ENCODE measurements at regions not wholly inside any gene's neighbourhood (a gene's known extent, or its start where the extent isn't known, plus 50 kb on each side); places are given as distances from the start of the nearest gene placed in this dataset.

DNA sequence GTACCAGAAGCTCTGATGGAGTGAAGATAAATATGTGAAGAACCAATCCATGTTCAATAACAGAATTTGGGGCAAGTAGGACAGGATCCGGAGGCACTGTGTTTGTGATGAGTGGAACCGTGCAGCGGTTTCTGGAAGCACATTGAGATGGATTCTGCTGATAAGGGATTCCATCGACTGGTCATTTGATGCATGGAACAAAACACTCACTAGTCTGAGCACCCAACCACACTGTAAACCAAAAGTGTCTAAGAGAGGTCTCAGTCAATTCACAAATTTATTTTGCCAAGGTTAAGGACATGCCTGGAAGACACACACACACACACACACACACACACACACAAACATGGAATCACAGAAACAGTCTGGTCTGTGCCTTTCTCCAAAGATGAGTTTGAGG, 459.5 kb downstream of the FBXO15 start:
- DNase-seq (ENCODE audit: low read depth, low spot score) (no peak), ATAC-seq (no peak)
- Histone ChIP-seq H3K9me2 (ENCODE audit: insufficient read depth) (no peaks in the 10 kb centered on the region), H3K4me2 (ENCODE audit: low read length) (no peak overlapping the region), H3K4me3 (replicated peaks in 1 of 2; ENCODE audit: low read depth in 1 of 2, low read length in 2 of 2) (no peak overlapping the region), H3K79me2 (ENCODE audit: insufficient read depth, low read length) (no peaks in the 10 kb centered on the region), H3K27ac (ENCODE audit: low read depth, low read length) (no peak overlapping the region), H2AFZ (ENCODE audit: low read depth, low read length, poor library complexity, severe bottlenecking) (no peak overlapping the region), H3K36me3 (ENCODE audit: control insufficient read depth in 1 of 2, insufficient read depth in 2 of 2, low read length in 2 of 2) (no peaks in the 10 kb centered on the region), H4K20me1 (ENCODE audit: insufficient read depth) (no peaks in the 10 kb centered on the region), H3K27me3 (ENCODE audit: insufficient read depth, low read length) (no peaks in the 10 kb centered on the region), H3K9ac (ENCODE audit: low read length) (no peak overlapping the region), H3K9me3 (ENCODE audit: control insufficient read depth in 1 of 2, insufficient read depth in 1 of 2, low read depth in 1 of 2, low read length in 2 of 2) (peaks cover 4 to 25% of the 10 kb centered on the region in 2 experiments; a peak in 2 of 4 replicates), H3K4me1 (ENCODE audit: control insufficient read depth in 1 of 2, insufficient read depth in 2 of 2, low read length in 2 of 2) (no peaks in the 10 kb centered on the region)
- no TSS peak for BruUV-seq (replicated peaks)
- intact Hi-C loops (cut with micrococcal nuclease), result no loop called here
- CTCF ChIA-PET, result no interaction called here
- RAD21 ChIA-PET (ENCODE audit: low non-redundant PET in 1 of 2, low total read pairs in 2 of 2, uncharacterized antibody in 2 of 2, unreplicated experiment in 2 of 2), result no interaction called here
- TF ChIP-seq POLR2AphosphoS5 (IDR thresholded peaks at IDR 0.05; ENCODE audit: low read depth, low read length) (no peak), EZH2phosphoT487 (IDR thresholded peaks at IDR 0.05; ENCODE audit: borderline replicate concordance) (no peak), SP1 (IDR thresholded peaks at IDR 0.05; ENCODE audit: low read depth) (no peak), FOSL1 (IDR thresholded peaks at IDR 0.05; ENCODE audit: low read depth) (no peak)
- TF ChIP-seq, protein P1, sequence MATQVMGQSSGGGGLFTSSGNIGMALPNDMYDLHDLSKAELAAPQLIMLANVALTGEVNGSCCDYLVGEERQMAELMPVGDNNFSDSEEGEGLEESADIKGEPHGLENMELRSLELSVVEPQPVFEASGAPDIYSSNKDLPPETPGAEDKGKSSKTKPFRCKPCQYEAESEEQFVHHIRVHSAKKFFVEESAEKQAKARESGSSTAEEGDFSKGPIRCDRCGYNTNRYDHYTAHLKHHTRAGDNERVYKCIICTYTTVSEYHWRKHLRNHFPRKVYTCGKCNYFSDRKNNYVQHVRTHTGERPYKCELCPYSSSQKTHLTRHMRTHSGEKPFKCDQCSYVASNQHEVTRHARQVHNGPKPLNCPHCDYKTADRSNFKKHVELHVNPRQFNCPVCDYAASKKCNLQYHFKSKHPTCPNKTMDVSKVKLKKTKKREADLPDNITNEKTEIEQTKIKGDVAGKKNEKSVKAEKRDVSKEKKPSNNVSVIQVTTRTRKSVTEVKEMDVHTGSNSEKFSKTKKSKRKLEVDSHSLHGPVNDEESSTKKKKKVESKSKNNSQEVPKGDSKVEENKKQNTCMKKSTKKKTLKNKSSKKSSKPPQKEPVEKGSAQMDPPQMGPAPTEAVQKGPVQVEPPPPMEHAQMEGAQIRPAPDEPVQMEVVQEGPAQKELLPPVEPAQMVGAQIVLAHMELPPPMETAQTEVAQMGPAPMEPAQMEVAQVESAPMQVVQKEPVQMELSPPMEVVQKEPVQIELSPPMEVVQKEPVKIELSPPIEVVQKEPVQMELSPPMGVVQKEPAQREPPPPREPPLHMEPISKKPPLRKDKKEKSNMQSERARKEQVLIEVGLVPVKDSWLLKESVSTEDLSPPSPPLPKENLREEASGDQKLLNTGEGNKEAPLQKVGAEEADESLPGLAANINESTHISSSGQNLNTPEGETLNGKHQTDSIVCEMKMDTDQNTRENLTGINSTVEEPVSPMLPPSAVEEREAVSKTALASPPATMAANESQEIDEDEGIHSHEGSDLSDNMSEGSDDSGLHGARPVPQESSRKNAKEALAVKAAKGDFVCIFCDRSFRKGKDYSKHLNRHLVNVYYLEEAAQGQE (IDR thresholded peaks at IDR 0.05; ENCODE audit: low read depth), result no peak
- TF ChIP-seq, protein P2, sequence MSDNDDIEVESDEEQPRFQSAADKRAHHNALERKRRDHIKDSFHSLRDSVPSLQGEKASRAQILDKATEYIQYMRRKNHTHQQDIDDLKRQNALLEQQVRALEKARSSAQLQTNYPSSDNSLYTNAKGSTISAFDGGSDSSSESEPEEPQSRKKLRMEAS (IDR thresholded peaks at IDR 0.05), result no peak
- POLR2A ChIA-PET, result no interaction called here

DNA sequence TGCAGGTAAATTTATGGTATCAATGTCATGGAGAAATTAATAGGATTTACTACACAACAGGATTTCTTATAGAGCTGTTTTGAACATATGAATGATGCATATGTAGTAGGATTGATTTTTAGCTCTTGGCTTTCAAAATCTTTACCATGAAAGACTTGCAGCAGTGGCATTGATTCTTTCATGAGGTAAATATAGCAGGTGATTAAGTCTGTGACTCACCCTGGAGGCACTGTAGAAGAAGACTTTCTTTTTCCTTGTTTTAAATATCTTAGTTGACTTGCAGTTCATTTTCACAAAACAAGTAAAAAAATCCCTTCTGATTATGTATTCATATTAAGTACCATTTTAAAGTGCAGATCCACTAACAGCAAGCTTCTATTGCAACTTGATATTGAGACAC, 463.0 kb downstream of the FBXO15 start:
- Histone ChIP-seq H3K9ac (ENCODE audit: low read length) (no peak overlapping the region), H3K27ac (ENCODE audit: low read depth, low read length) (no peak overlapping the region), H3K36me3 (ENCODE audit: control insufficient read depth in 1 of 2, insufficient read depth in 2 of 2, low read length in 2 of 2) (no peaks in the 10 kb centered on the region), H3K4me2 (ENCODE audit: low read length) (no peak overlapping the region), H3K9me3 (ENCODE audit: control insufficient read depth in 1 of 2, insufficient read depth in 1 of 2, low read depth in 1 of 2, low read length in 2 of 2) (peaks cover 4 to 31% of the 10 kb centered on the region in 2 experiments; a peak in 2 of 4 replicates), H2AFZ (ENCODE audit: low read depth, low read length, poor library complexity, severe bottlenecking) (no peak overlapping the region), H3K27me3 (ENCODE audit: insufficient read depth, low read length) (no peaks in the 10 kb centered on the region), H3K4me3 (replicated peaks in 1 of 2; ENCODE audit: low read depth in 1 of 2, low read length in 2 of 2) (no peak overlapping the region), H4K20me1 (ENCODE audit: insufficient read depth) (no peaks in the 10 kb centered on the region), H3K4me1 (ENCODE audit: control insufficient read depth in 1 of 2, insufficient read depth in 2 of 2, low read length in 2 of 2) (no peaks in the 10 kb centered on the region), H3K79me2 (ENCODE audit: insufficient read depth, low read length) (no peaks in the 10 kb centered on the region), H3K9me2 (ENCODE audit: insufficient read depth) (no peaks in the 10 kb centered on the region)
- no peak for DNase-seq (ENCODE audit: low read depth, low spot score)
- RAD21 ChIA-PET (ENCODE audit: low non-redundant PET in 1 of 2, low total read pairs in 2 of 2, uncharacterized antibody in 2 of 2, unreplicated experiment in 2 of 2), result no interaction called here
- ATAC-seq, result no peak
- BruUV-seq (replicated peaks), result no TSS peak
- TF ChIP-seq ZNF274 (IDR thresholded peaks at IDR 0.05; ENCODE audit: low read depth, low read length), result no peak
- TF ChIP-seq EZH2 (IDR thresholded peaks at IDR 0.05), result no peak
- TF ChIP-seq SRF (IDR thresholded peaks at IDR 0.05; ENCODE audit: low read depth), result no peak
- no peak for TF ChIP-seq POLR2A (IDR thresholded peaks at IDR 0.05; ENCODE audit: borderline replicate concordance, extremely low read depth, insufficient read depth, insufficient read length)
- TF ChIP-seq, protein P1 (IDR thresholded peaks at IDR 0.05; ENCODE audit: low read depth), result no peak
- TF ChIP-seq ELF1 (IDR thresholded peaks at IDR 0.05; ENCODE audit: borderline replicate concordance, low read depth), result no peak
- TF ChIP-seq YY1 (IDR thresholded peaks at IDR 0.05; ENCODE audit: extremely low read depth, insufficient replicate concordance, low read depth, low read length), result no peak
- TF ChIP-seq EGR1 (IDR thresholded peaks at IDR 0.05; ENCODE audit: low read depth), result no peak
- no peak for TF ChIP-seq POLR2AphosphoS5 (IDR thresholded peaks at IDR 0.05; ENCODE audit: low read depth, low read length)
- CTCF ChIA-PET, result no interaction called here
- intact Hi-C loops (cut with micrococcal nuclease), result no loop called here
- POLR2A ChIA-PET, result no interaction called here
